Mesendoderm (in vitro differentiated cells): ENCODE measurements at regions not wholly inside any gene's neighbourhood (a gene's known extent, or its start where the extent isn't known, plus 50 kb on each side); places are given as distances from the start of the nearest gene placed in this dataset.
"Not testable (repeated sequence)": the region's sequence is repeated elsewhere in the genome, so short reads cannot be mapped to it uniquely, and the experiment has no call there.

Source experiments
- DNase-seq: peaks from one replicate; pipeline ENCODE4 v3.0.0; 2013
- H2AK5ac ChIP-seq: 2 replicates; pipeline ENCODE4 v1.6.1; 2013; ENCODE audit warnings: low read length, inconsistent platforms
- H2BK120ac ChIP-seq: 2 replicates; pipeline ENCODE4 v1.6.1; 2013; ENCODE audit warnings: low read depth, mild to moderate bottlenecking, low read length, moderate library complexity, mixed read lengths
- H2BK15ac ChIP-seq: replicated peaks from 2 replicates; pipeline ENCODE4 v1.6.1; 2013; ENCODE audit warnings: low read depth, mild to moderate bottlenecking, moderate library complexity
- H2BK5ac ChIP-seq: 2 replicates; pipeline ENCODE4 v1.6.1; 2013; ENCODE audit warnings: low read length, inconsistent platforms
- H3K18ac ChIP-seq: 2 replicates; pipeline ENCODE4 v1.6.1; 2013; ENCODE audit warnings: mild to moderate bottlenecking, low read length, mixed read lengths
- H3K23ac ChIP-seq: one replicate; pipeline ENCODE4 v1.6.1; 2013; ENCODE audit warnings: low read length
- H3K27ac ChIP-seq: 2 replicates; pipeline ENCODE4 v1.5.1; 2013; ENCODE audit warnings: low read depth, mild to moderate bottlenecking, inconsistent platforms, low read length, moderate library complexity
- H3K27me3 ChIP-seq: 2 replicates; pipeline ENCODE4 v1.6.1; 2013; ENCODE audit warnings: low read length, control low read depth, mild to moderate bottlenecking, inconsistent platforms; ENCODE audit not compliant: insufficient read depth, poor library complexity
- H3K36me3 ChIP-seq: 2 replicates; pipeline ENCODE4 v1.6.1; 2013; ENCODE audit warnings: low read length, inconsistent platforms; ENCODE audit not compliant: control insufficient read depth, insufficient read depth
- H3K4ac ChIP-seq: one replicate; pipeline ENCODE4 v1.6.1; 2013; ENCODE audit warnings: low read depth, mild to moderate bottlenecking, low read length, moderate library complexity
- H3K4me1 ChIP-seq: 2 replicates; pipeline ENCODE4 v1.6.1; 2013; ENCODE audit warnings: low read depth, low read length, inconsistent platforms; ENCODE audit not compliant: control insufficient read depth
- H3K4me2 ChIP-seq: 2 replicates; pipeline ENCODE4 v1.6.1; 2013; ENCODE audit warnings: low read length
- H3K4me3 ChIP-seq: 2 replicates; pipeline ENCODE4 v1.5.1; 2013; ENCODE audit warnings: mild to moderate bottlenecking, low read length
- H3K56ac ChIP-seq: one replicate; pipeline ENCODE4 v1.6.1; 2013; ENCODE audit warnings: low read length
- H3K79me1 ChIP-seq: 2 replicates; pipeline ENCODE4 v1.6.1; 2013; ENCODE audit warnings: low read length, inconsistent platforms
- H3K79me2 ChIP-seq: 2 replicates; pipeline ENCODE4 v1.6.1; 2013; ENCODE audit warnings: mild to moderate bottlenecking, low read length; ENCODE audit not compliant: control insufficient read depth, insufficient read depth
- H3K9ac ChIP-seq: 2 replicates; pipeline ENCODE4 v1.6.1; 2013; ENCODE audit warnings: low read length, inconsistent platforms
- H4K5ac ChIP-seq: one replicate; pipeline ENCODE4 v1.6.1; 2013; ENCODE audit warnings: low read length
- H4K8ac ChIP-seq: one replicate; pipeline ENCODE4 v1.6.1; 2013; ENCODE audit warnings: low read depth, mild to moderate bottlenecking, control low read depth, low read length, moderate library complexity
- WGBS: extraction: QIAGEN DNeasy Blood & Tissue Kit; methylation state at CpG from one replicate; pipeline ENCODE4 v1.1.7; 2013; ENCODE audit warnings: low lambda C conversion rate, missing lambda C conversion rate; ENCODE audit not compliant: insufficient coverage; ENCODE audit errors: extremely low coverage; 5-methylcytosine and 5-hydroxymethylcytosine counted together

DNA sequence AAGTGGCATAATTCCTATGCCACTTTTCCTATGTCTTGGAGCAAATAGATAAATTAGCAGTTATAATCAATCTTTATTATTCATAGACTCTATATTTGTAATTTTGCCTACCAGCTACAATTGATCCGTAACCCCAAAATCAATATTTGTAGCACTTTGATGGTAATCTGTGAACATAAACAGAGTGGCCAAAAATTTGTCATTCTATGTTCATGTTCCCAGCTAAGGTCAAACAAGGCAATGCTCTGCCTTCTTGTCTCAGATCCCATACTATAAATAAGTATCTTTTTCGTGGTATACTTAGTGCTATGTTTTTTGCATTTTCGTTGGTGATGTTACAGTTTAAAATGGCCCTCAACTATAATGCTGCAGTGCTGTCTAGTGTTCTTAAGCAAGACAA, 228.5 kb downstream of the FZD1 start:
- H3K27ac ChIP-seq, result no peak overlapping the region

DNA sequence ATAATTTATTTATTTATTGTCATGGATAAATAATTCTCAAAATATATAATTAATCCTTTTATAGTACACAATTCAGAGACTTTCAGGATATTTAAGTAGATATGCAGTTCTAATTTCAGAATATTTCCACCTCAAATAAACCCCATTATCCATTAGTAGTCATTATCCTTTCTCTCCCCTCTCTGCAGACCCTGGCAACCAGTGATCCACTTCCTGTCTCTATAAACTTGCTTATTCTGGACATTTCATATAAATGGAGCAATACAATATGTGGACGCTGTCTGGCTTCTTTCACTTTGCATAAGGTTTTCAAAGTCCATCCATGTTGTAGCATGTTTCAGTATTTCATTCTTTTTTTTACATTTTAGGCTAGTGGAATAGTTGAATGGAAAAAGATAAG, 230.2 kb downstream of the FZD1 start:
- Histone ChIP-seq H3K4me1 (no peaks in the 10 kb centered on the region), H2BK5ac (no peak overlapping the region), H4K8ac (no peak overlapping the region), H3K4ac (no peak overlapping the region), H3K18ac (no peak overlapping the region), H3K4me3 (no peak overlapping the region), H3K36me3 (no peaks in the 10 kb centered on the region), H3K9ac (no peak overlapping the region), H3K27ac (no peak overlapping the region), H3K79me2 (no peaks in the 10 kb centered on the region), H3K79me1 (no peaks in the 10 kb centered on the region), H3K23ac (no peak overlapping the region), H3K4me2 (no peak overlapping the region), H2BK120ac (no peak overlapping the region), H2BK15ac (no peak overlapping the region), H2AK5ac (no peak overlapping the region), H3K27me3 (no peaks in the 10 kb centered on the region), H3K56ac (no peak overlapping the region), H4K5ac (no peak overlapping the region)
- DNase-seq, result no peak
- WGBS, result no CpG with 5 or more reads among the region's 1 CpG

More for the DNA sequence above, 228.5 kb downstream of the FZD1 start:
- Histone ChIP-seq H3K56ac (no peak overlapping the region), H3K79me2 (no peaks in the 10 kb centered on the region), H3K9ac (no peak overlapping the region), H2BK5ac (no peak overlapping the region), H3K27me3 (no peaks in the 10 kb centered on the region), H3K4me1 (no peaks in the 10 kb centered on the region), H3K18ac (no peak overlapping the region), H3K23ac (no peak overlapping the region), H4K8ac (no peak overlapping the region), H4K5ac (no peak overlapping the region), H3K4ac (no peak overlapping the region), H2BK120ac (no peak overlapping the region), H2BK15ac (no peak overlapping the region), H3K36me3 (no peaks in the 10 kb centered on the region), H3K4me3 (no peak overlapping the region), H2AK5ac (no peak overlapping the region), H3K79me1 (no peaks in the 10 kb centered on the region), H3K4me2 (no peak overlapping the region)
- WGBS, result no CpG with 5 or more reads among the region's 3 CpGs
- no peak for DNase-seq

DNA sequence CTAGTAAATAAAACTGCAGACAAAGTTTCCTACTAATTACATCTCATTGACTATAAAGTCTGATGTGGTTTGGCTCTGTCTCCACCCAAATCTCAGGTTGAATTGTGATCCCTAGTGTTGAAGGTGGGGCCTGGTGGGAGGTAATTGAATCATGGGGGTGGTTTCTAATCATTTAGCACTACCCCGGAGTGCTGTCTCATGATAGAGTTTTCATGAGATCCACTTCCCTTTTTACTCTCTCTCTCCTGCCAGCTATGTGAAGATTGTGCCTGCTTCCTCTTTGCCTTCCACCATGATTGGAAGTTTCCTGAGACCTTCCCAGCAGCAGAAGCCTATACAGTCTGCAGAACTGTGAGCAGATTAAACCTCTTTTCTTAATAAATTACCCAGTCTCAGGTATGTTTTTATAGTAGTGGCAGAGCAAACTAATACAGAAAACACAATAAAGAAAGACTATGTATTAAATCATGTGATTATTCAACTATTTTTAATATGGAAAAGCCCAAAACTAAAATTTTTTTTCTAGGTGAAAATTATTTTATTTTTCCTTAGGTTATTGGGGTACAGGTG, 232.1 kb downstream of the FZD1 start:
- no peak overlapping the region for H2BK5ac ChIP-seq
- H3K4me1 ChIP-seq, result no peaks in the 10 kb centered on the region
- no peak overlapping the region for H3K4me3 ChIP-seq
- H3K23ac ChIP-seq, result no peak overlapping the region
- H3K36me3 ChIP-seq, result no peaks in the 10 kb centered on the region
- no peak overlapping the region for H3K4ac ChIP-seq
- no peak overlapping the region for H3K9ac ChIP-seq
- H3K27ac ChIP-seq, result no peak overlapping the region
- no peak overlapping the region for H2BK15ac ChIP-seq
- DNase-seq, result no peak
- no CpG with 5 or more reads among the region's 1 CpG for WGBS
- no peak overlapping the region for H2BK120ac ChIP-seq
- no peak overlapping the region for H4K5ac ChIP-seq
- no peak overlapping the region for H3K56ac ChIP-seq
- H4K8ac ChIP-seq, result no peak overlapping the region
- no peak overlapping the region for H3K18ac ChIP-seq
- H3K4me2 ChIP-seq, result no peak overlapping the region
- H3K79me2 ChIP-seq, result no peaks in the 10 kb centered on the region
- H3K27me3 ChIP-seq, result no peaks in the 10 kb centered on the region
- H3K79me1 ChIP-seq, result no peaks in the 10 kb centered on the region
- no peak overlapping the region for H2AK5ac ChIP-seq

DNA sequence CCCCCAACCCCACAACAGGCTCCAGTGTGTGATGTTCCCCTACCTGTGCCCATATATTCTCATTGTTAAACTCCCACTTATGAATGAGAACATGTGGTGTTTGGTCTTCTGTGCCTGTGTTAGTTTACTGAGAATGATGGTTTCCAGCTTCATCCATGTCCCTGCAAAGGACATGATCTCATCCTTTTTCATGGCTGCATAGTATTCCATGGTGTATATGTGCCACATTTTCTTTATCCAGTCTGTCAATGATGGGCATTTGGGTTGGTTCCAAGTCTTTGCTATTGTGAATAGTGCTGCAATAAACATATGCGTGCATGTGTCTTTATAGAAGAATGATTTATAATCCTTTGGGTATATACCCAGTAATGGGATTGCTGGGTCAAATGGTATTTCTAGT, 233.0 kb downstream of the FZD1 start:
- not testable (repeated sequence) for H2BK120ac ChIP-seq, H3K27ac ChIP-seq, H3K23ac ChIP-seq, H2AK5ac ChIP-seq, H4K8ac ChIP-seq, DNase-seq, H2BK5ac ChIP-seq, H3K4me1 ChIP-seq, H3K56ac ChIP-seq, H3K18ac ChIP-seq, H4K5ac ChIP-seq, H2BK15ac ChIP-seq, H3K4me2 ChIP-seq, H3K79me1 ChIP-seq, H3K27me3 ChIP-seq, H3K36me3 ChIP-seq, H3K79me2 ChIP-seq, H3K4me3 ChIP-seq, H3K9ac ChIP-seq, H3K4ac ChIP-seq
- no CpG with 5 or more reads among the region's 1 CpG for WGBS

DNA sequence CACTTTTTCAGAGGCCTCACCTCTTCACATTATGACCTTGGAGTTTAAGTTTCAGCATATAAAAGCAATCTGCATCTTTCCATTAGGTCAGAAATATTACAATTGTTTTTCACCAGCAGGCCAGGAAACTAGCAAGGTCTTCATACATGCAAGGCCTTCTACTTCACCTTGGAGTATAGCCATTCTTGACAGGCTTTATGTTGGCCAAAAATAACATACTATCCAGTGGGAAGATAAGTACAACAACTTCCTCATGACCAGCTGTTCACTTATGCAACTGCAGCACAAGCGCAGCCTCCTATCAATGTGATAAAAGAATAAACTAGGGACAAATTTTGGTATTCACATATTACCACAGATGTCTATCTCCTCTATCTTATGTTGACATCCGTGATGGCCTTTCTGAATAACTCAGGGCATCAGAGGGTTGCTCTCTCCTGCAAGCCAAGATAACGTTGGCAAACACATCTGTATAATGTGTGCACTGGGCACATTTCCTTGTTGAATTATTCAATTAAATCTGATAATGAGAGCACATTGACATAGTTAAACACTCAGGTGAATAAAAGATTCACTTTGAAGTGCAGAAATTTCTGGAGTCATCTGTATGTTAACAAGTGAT, 239.8 kb downstream of the FZD1 start:
- no peaks in the 10 kb centered on the region for H3K36me3 ChIP-seq
- no peak overlapping the region for H3K18ac ChIP-seq
- no peaks in the 10 kb centered on the region for H3K4me1 ChIP-seq
- no peak overlapping the region for H4K8ac ChIP-seq
- H2BK120ac ChIP-seq, result no peak overlapping the region
- H3K56ac ChIP-seq, result no peak overlapping the region
- no peak overlapping the region for H3K23ac ChIP-seq
- H3K4me3 ChIP-seq, result no peak overlapping the region
- no peak overlapping the region for H3K4me2 ChIP-seq
- H3K9ac ChIP-seq, result no peak overlapping the region
- no peak overlapping the region for H3K27ac ChIP-seq
- H3K79me1 ChIP-seq, result no peaks in the 10 kb centered on the region
- DNase-seq, result no peak
- H2AK5ac ChIP-seq, result no peak overlapping the region
- WGBS, result no CpG with 5 or more reads among the region's 3 CpGs
- H3K4ac ChIP-seq, result no peak overlapping the region
- no peak overlapping the region for H4K5ac ChIP-seq
- H2BK15ac ChIP-seq, result no peak overlapping the region
- no peak overlapping the region for H2BK5ac ChIP-seq
- no peaks in the 10 kb centered on the region for H3K27me3 ChIP-seq
- no peaks in the 10 kb centered on the region for H3K79me2 ChIP-seq

DNA sequence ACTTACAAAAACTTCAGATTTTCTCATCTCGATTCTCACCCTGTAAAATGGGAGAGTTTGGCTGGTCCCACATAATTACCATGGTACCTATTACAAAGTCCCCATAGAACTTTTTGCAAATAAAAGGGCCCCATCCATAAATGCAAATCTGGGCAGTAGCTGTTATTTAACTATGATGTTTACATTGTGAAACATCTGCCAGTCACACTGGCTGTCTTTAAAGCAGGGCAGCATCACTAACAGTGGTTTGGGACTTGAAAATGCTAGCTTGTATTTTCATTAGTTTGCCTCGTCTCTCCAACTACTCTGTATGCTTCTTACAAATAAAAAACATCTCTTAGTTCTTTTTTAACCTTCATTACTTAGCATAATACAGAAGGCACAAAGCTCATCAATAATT, 240.7 kb downstream of the FZD1 start:
- no peak overlapping the region for H3K4ac ChIP-seq
- H3K18ac ChIP-seq, result no peak overlapping the region
- H4K5ac ChIP-seq, result no peak overlapping the region
- H3K27me3 ChIP-seq, result no peaks in the 10 kb centered on the region
- no peak overlapping the region for H2BK5ac ChIP-seq
- no CpG with 5 or more reads among the region's 2 CpGs for WGBS
- H2BK120ac ChIP-seq, result no peak overlapping the region
- no peak overlapping the region for H3K9ac ChIP-seq
- H3K79me1 ChIP-seq, result no peaks in the 10 kb centered on the region
- no peaks in the 10 kb centered on the region for H3K36me3 ChIP-seq
- no peak overlapping the region for H3K56ac ChIP-seq
- H4K8ac ChIP-seq, result no peak overlapping the region
- no peak overlapping the region for H3K4me2 ChIP-seq
- no peak overlapping the region for H3K4me3 ChIP-seq
- H2BK15ac ChIP-seq, result no peak overlapping the region
- no peaks in the 10 kb centered on the region for H3K79me2 ChIP-seq
- H3K27ac ChIP-seq, result no peak overlapping the region
- DNase-seq, result no peak
- H2AK5ac ChIP-seq, result no peak overlapping the region
- H3K23ac ChIP-seq, result no peak overlapping the region
- no peaks in the 10 kb centered on the region for H3K4me1 ChIP-seq
